Transverse colon (tissue), 4 donors: ENCODE measurements at regions not wholly inside any gene's neighbourhood (a gene's known extent, or its start where the extent isn't known, plus 50 kb on each side); places are given as distances from the start of the nearest gene placed in this dataset.

ENCODE experiments used
- CTCF ChIP-seq, 5 experiments: fragments of 200-600 bp in 3 of 5; fragments of 450-650 bp in 2 of 5; sonication (generic) in 3 of 5; IDR thresholded peaks; 1 replicate in 2 of 5; 2 replicates in 3 of 5; pipeline ENCODE4 v1.5.1; 2016 to 2017; ENCODE audit warnings: antibody characterized with exemption in 5 of 5, inconsistent platforms in 3 of 5, mild to moderate bottlenecking in 2 of 5, moderate library complexity in 1 of 5
- POLR2A ChIP-seq: fragments of 450-650 bp; IDR thresholded peaks from one replicate; pipeline ENCODE4 v1.6.1; 2016; ENCODE audit warnings: antibody characterized with exemption, mild to moderate bottlenecking, moderate library complexity
- POLR2AphosphoS5 ChIP-seq, 3 donors: sonication (generic); formaldehyde crosslinking; IDR thresholded peaks; one replicate each; pipeline ENCODE4 v1.6.1; 2016; ENCODE audit warnings: antibody characterized with exemption in 3 of 3

GRCh38 chr2:136057023-136057801 is 60.7 kb downstream of the CXCR4 start:
- no peak for TF ChIP-seq CTCF (IDR thresholded peaks at IDR 0.05)
- no peak for TF ChIP-seq POLR2A
- no peak for TF ChIP-seq POLR2AphosphoS5 (IDR thresholded peaks at IDR 0.05)
